ENCODE measurements at regions not wholly inside any gene's neighbourhood (a gene's known extent, or its start where the extent isn't known, plus 50 kb on each side); places are given as distances from the start of the nearest gene placed in this dataset.
A peak's percentile ranks its signal among the peaks of the same experiment; 100 is the strongest.

DNA sequence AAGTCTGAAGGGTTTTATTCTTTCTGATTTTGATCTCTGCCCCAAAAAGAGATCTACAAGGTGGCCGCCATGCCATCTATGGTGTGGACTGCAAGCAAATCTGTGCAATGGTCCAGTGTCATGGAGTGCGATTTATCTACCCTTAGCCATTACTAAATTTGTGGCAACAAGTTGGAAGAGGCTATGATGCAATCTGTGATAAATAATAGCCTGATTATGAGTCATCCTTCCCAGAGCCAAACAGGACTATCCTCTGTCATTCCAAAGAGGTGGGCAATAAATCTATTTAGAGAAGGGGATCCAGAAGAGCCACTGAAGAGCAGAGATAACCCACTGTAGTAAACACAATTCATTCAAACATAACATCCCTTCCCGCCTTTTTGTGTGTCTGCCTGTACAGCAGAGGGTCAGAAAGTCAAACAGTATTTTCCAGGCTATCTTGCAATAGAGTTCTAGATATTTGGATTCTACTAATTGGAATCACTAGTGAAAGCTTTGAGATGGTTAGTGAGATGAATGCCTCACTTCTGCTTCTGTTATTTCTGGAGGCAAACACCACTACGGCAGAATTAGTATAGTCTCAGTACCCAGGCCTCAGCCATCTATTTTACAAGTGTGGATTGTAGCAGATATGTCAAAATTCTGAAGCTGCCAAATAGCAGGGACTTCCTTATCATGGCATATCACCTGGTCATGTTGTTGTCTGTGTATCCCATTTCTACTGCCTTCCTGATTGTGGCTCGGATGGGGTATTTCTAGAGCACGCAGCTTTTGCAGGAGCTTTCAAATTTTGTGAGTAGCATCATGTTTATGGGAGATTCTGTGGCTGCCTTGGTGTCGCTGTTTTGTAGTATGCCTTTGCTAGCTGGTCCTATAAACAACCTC lies 192.0 kb downstream of the SMIM20 start:
- Histone ChIP-seq H3K36me3 (replicated peaks; ENCODE audit: control insufficient read depth, insufficient read depth, low read length) (no peaks in the 10 kb centered on the region), H3K27me3 (ENCODE audit: control insufficient read depth, insufficient read depth, low read length) (no peaks in the 10 kb centered on the region), H3K4me3 (ENCODE audit: insufficient read depth, low read depth, low read length) (no peak overlapping the region)
- no peak for DNase-seq

DNA sequence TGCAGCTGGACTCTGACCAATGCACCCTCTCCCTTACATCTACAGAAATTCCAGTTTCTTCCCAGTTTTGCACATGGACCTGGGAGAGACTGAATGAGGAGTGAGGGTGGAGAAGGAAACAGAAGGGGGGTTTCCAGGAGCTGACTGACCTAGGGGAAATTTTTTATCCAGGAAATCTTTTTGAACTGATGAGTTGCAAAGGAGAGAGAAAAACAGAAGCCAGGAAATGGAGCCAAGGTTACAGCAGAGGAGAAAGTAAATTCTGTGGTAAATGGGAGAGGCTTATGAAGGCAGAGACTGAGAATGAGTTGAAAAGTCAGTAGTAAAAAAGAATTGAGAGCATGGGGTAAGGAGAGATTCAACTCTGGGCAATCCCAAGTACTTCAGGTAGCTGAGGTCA lies 192.8 kb downstream of the SMIM20 start:
- DNase-seq: no peak
- no peaks in the 10 kb centered on the region for H3K36me3 ChIP-seq (replicated peaks; ENCODE audit: control insufficient read depth, insufficient read depth, low read length)

GRCh38 chr4:26108054-26108453 lies 194.0 kb downstream of the SMIM20 start:
- peak; percentile 16 for DNase-seq
- H3K27me3 ChIP-seq (ENCODE audit: control insufficient read depth, insufficient read depth, low read length): no peaks in the 10 kb centered on the region
- H3K36me3 ChIP-seq (replicated peaks; ENCODE audit: control insufficient read depth, insufficient read depth, low read length): no peaks in the 10 kb centered on the region
- H3K4me3 ChIP-seq (ENCODE audit: insufficient read depth, low read depth, low read length): no peak overlapping the region

More for the DNA sequence above, 192.8 kb downstream of the SMIM20 start:
- no peaks in the 10 kb centered on the region for H3K27me3 ChIP-seq (ENCODE audit: control insufficient read depth, insufficient read depth, low read length)
- no peak overlapping the region for H3K4me3 ChIP-seq (ENCODE audit: insufficient read depth, low read depth, low read length)

GRCh38 chr4:26110493-26110892 lies 196.5 kb downstream of the SMIM20 start:
- H3K36me3 ChIP-seq (replicated peaks; ENCODE audit: control insufficient read depth, insufficient read depth, low read length): no peaks in the 10 kb centered on the region
- no peak for DNase-seq
- no peaks in the 10 kb centered on the region for H3K27me3 ChIP-seq (ENCODE audit: control insufficient read depth, insufficient read depth, low read length)
- H3K4me3 ChIP-seq (ENCODE audit: insufficient read depth, low read depth, low read length): no peak overlapping the region

DNA sequence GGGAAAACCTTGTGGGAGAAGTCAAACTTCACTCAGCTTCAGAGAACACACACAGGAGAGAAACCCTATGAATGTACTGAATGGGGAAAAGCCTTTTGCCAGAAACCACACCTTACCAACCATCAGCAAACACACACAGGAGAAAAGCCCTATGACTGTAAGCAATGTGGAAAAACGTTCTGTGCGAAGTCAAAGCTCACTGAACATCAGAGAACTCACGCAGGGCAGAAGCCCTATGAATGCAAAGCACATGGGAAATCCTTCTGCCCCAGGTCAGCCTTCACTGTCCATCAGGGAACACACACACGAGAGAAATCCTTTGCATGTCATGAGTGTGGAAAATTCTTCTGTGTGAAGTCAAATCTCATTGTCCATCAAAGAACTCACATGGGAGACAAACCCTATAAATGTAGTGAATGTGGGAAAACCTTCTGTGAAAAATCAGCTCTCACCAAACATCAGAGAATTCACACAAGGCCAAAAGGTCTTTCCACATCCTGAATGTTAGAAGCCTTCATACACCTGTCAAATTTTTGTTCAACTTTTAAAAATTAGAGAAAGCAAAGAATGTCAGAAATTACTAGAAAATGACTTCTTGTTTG lies 199.4 kb downstream of the SMIM20 start:
- DNase-seq: no peak
- no peaks in the 10 kb centered on the region for H3K36me3 ChIP-seq (replicated peaks; ENCODE audit: control insufficient read depth, insufficient read depth, low read length)
- H3K27me3 ChIP-seq (ENCODE audit: control insufficient read depth, insufficient read depth, low read length): no peaks in the 10 kb centered on the region
- H3K4me3 ChIP-seq (ENCODE audit: insufficient read depth, low read depth, low read length): no peak overlapping the region

- Histone ChIP-seq H3K36me3 (replicated peaks; ENCODE audit: control insufficient read depth, insufficient read depth, low read length) (no peaks in the 10 kb centered on the region), H3K27me3 (ENCODE audit: control insufficient read depth, insufficient read depth, low read length) (no peaks in the 10 kb centered on the region), H3K4me3 (ENCODE audit: insufficient read depth, low read depth, low read length) (no peak overlapping the region)
- no peak for DNase-seq
These were observed 202.0 kb downstream of the SMIM20 start for GRCh38 chr4:26116057-26116456.

- Histone ChIP-seq H3K27me3 (ENCODE audit: control insufficient read depth, insufficient read depth, low read length) (no peaks in the 10 kb centered on the region), H3K4me3 (ENCODE audit: insufficient read depth, low read depth, low read length) (no peak overlapping the region), H3K36me3 (replicated peaks; ENCODE audit: control insufficient read depth, insufficient read depth, low read length) (no peaks in the 10 kb centered on the region)
- DNase-seq: no peak
These were observed 200.6 kb upstream of the RBPJ start for GRCh38 chr4:26120098-26120825.

GRCh38 chr4:26122690-26123089 lies 198.1 kb upstream of the RBPJ start:
- no peaks in the 10 kb centered on the region for H3K36me3 ChIP-seq (replicated peaks; ENCODE audit: control insufficient read depth, insufficient read depth, low read length)
- DNase-seq: no peak
- no peaks in the 10 kb centered on the region for H3K27me3 ChIP-seq (ENCODE audit: control insufficient read depth, insufficient read depth, low read length)
- H3K4me3 ChIP-seq (ENCODE audit: insufficient read depth, low read depth, low read length): no peak overlapping the region

DNA sequence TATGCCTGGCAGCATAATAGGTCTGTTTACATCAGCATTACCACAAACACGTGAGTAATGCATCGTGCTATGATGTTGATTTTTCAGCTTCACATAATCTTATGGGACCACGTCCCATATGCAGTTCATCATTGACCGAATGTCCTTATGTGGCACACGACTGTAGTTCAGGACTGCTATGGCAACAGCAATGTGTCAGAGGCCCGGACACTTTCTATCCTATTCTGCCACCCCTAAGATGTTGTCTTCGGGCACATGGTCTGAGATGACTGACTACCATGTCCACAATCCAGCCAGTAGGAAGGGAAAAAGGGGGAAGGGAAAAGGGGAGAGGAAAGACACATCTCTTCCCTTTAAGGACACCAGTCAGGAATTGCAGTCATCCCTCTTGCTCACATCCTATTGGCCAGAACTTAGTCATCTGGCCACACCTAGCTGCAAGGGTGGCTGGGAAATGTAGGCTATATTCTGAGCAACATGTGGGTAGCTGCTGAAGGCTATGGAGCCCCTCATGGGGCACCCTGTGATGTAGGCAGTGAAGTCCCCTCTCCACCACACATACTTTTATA lies 196.0 kb upstream of the RBPJ start:
- Histone ChIP-seq H3K4me3 (ENCODE audit: insufficient read depth, low read depth, low read length) (no peak overlapping the region), H3K36me3 (replicated peaks; ENCODE audit: control insufficient read depth, insufficient read depth, low read length) (no peaks in the 10 kb centered on the region), H3K27me3 (ENCODE audit: control insufficient read depth, insufficient read depth, low read length) (no peaks in the 10 kb centered on the region)
- DNase-seq: peak; percentile 19

DNA sequence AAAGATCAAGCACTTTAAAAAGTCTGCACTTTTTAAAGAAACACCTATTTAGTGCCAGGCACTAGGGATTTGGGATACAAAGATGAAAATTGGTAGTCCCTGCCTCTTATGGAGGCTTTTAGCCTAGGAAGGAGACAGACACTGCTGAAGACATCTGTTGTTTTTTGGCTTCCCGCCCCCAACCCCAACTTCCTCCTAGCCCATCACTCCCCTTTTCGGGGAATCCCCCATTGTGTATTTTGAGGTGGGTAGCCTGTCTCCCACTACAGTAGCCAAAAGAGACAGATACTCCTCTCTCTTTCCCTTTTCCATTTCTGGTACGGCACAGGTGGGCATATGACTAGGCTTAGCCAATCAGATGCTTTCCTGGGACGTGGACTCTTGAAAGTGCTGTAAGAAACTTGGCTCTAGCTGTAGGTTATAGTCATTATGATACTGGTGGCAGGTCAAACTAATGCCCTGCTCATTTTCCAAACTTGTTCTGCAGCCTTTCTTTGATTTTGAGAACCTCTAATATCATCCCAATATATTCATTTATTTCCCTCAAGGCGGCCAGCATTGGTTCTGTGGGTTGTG lies 194.6 kb upstream of the RBPJ start:
- H3K27me3 ChIP-seq (ENCODE audit: control insufficient read depth, insufficient read depth, low read length): no peaks in the 10 kb centered on the region
- H3K36me3 ChIP-seq (replicated peaks; ENCODE audit: control insufficient read depth, insufficient read depth, low read length): no peaks in the 10 kb centered on the region
- no peak overlapping the region for H3K4me3 ChIP-seq (ENCODE audit: insufficient read depth, low read depth, low read length)
- no peak for DNase-seq

DNA sequence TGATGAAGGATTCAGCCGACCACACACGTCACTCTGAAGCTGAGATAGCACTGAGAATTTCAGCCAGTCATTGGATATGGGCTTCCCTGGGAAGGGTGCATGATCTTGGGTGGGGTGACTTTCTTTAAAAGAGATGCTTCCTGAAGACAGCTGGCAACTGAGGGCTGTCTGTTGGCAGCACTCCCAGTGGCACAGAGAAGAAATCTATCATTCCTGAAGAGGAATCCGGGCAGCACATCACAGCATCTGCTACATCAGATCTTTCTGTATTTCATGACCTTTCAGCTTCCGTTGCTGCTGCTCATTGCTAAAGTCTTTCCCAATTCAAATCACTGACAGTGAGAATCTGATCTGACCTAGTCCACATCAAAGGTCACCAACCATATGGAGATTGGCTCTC lies 193.8 kb upstream of the RBPJ start:
- no peak overlapping the region for H3K4me3 ChIP-seq (ENCODE audit: insufficient read depth, low read depth, low read length)
- H3K27me3 ChIP-seq (ENCODE audit: control insufficient read depth, insufficient read depth, low read length): no peaks in the 10 kb centered on the region

GRCh38 chr4:26127851-26128337 lies 192.9 kb upstream of the RBPJ start:
- DNase-seq: no peak
- Histone ChIP-seq H3K27me3 (ENCODE audit: control insufficient read depth, insufficient read depth, low read length) (no peaks in the 10 kb centered on the region), H3K4me3 (ENCODE audit: insufficient read depth, low read depth, low read length) (no peak overlapping the region)

More for the DNA sequence above, 193.8 kb upstream of the RBPJ start:
- no peaks in the 10 kb centered on the region for H3K36me3 ChIP-seq (replicated peaks; ENCODE audit: control insufficient read depth, insufficient read depth, low read length)
- DNase-seq: no peak

DNA sequence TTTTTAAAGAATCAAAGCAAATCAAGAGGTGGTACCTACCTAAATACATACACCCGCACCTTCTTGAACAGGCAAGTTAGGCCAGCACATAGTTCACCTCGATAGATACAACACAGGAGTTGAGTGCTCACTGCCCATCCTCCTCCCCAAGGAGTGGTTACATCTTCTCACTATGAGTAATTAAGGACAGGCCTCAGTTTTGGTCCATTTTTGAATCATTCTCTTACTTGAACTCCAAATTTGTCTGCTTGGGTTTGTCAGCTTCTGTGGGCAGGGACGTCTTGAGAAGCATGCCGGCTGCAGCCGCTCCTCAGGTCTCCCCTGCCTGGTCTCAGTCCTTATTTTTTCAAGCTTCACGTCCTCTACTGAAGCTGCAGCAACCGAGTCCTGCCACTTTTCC lies 190.6 kb upstream of the RBPJ start:
- no peaks in the 10 kb centered on the region for H3K36me3 ChIP-seq (replicated peaks; ENCODE audit: control insufficient read depth, insufficient read depth, low read length)
- DNase-seq: no peak
- H3K27me3 ChIP-seq (ENCODE audit: control insufficient read depth, insufficient read depth, low read length): no peaks in the 10 kb centered on the region
- H3K4me3 ChIP-seq (ENCODE audit: insufficient read depth, low read depth, low read length): no peak overlapping the region

More at GRCh38 chr4:26127851-26128337, 192.9 kb upstream of the RBPJ start:
- no peaks in the 10 kb centered on the region for H3K36me3 ChIP-seq (replicated peaks; ENCODE audit: control insufficient read depth, insufficient read depth, low read length)

DNA sequence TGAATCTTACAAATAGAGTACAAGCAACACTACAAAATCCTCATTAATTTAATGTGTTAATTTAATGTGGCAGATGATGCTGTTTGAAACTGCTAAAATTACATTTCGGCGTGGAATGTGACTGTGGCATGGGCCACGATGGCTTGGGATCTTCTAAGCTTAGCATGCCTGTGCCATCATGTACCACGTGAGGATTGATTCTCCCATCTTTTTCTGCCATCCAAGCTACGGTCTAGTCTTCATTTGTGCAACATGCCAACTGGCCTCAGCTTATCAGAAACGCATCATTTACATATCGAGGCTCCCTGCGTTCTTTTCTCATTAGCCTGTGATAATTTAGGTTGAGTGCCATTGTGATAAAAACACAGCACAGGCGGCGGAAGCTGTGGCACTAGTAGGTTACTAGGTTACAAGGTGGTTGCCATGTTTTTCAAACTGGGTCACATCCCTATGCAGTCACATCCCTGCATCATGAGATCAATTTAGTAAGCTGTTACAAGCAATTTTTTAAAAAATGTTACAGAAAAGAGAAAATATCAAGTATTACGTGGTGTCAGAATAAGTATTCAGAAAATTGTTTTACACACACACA lies 189.9 kb upstream of the RBPJ start:
- H3K27me3 ChIP-seq (ENCODE audit: control insufficient read depth, insufficient read depth, low read length): no peaks in the 10 kb centered on the region

More for the DNA sequence above, 189.9 kb upstream of the RBPJ start:
- no peak for DNase-seq
- Histone ChIP-seq H3K36me3 (replicated peaks; ENCODE audit: control insufficient read depth, insufficient read depth, low read length) (no peaks in the 10 kb centered on the region), H3K4me3 (ENCODE audit: insufficient read depth, low read depth, low read length) (no peak overlapping the region)
